ENCODE measurements at regions not wholly inside any gene's neighbourhood (a gene's known extent, or its start where the extent isn't known, plus 50 kb on each side); places are given as distances from the start of the nearest gene placed in this dataset.

DNA sequence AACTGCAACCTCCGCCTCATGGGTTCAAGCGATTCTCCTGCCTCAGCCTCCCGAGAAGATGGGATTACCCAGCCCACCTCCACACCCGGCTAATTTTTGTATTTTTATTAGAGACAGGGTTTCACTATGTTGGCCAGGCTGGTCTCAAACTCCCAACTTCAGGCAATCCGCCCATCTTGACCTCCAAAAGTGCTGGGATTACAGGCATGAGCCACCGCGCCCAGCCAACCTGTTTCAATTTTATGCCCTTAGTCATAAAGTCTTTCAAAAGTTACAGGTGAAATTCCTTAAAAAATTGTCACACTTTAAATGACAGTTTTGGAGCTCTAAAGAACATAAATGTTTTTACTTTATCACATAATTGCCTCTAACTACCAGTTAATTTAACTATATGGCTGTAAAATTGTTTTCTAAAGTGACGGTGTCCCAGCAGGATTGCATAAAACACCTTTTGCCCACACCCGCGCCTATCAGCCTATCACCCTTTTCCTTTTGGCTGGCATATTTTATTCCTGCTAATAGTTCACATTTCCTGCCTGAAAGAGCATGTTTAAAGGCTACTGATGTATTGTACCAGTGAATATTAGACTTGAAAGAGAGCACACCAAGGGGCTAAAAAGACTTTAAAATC lies 164.2 kb upstream of the SEMA6D start:
- no peak for DNase-seq (ENCODE audit: low spot score)
- Histone ChIP-seq H3K36me3 (ENCODE audit: control insufficient read depth in 4 of 4, insufficient read depth in 3 of 4, low read depth in 1 of 4, low read length in 3 of 4) (no peaks in the 10 kb centered on the region), H3K4me3 (ENCODE audit: low read depth in 1 of 3, low read length in 3 of 3) (no peak overlapping the region), H3K9me3 (ENCODE audit: control insufficient read depth in 4 of 4, low read length in 3 of 4) (no peaks in the 10 kb centered on the region), H3K27ac (ENCODE audit: low read depth in 1 of 2, low read length in 2 of 2) (no peak overlapping the region), H3K9ac (ENCODE audit: low read depth in 1 of 2, low read length in 2 of 2) (no peak overlapping the region), H3K4me1 (ENCODE audit: control insufficient read depth in 4 of 4, insufficient read depth in 4 of 4, low read length in 3 of 4) (no peaks in the 10 kb centered on the region), H3K27me3 (ENCODE audit: control insufficient read depth in 4 of 4, insufficient read depth in 4 of 4, low read length in 3 of 4) (no peaks in the 10 kb centered on the region)
- 83% methylated on average over 10 of the region's 10 CpGs for WGBS
- TF ChIP-seq GABPA (IDR thresholded peaks at IDR 0.05 in 1 of 2, conservative IDR thresholded peaks at IDR 0.05 in 1 of 2), result no peak
- TF ChIP-seq RXRA (IDR thresholded peaks at IDR 0.05), result no peak
- TF ChIP-seq, protein P1, sequence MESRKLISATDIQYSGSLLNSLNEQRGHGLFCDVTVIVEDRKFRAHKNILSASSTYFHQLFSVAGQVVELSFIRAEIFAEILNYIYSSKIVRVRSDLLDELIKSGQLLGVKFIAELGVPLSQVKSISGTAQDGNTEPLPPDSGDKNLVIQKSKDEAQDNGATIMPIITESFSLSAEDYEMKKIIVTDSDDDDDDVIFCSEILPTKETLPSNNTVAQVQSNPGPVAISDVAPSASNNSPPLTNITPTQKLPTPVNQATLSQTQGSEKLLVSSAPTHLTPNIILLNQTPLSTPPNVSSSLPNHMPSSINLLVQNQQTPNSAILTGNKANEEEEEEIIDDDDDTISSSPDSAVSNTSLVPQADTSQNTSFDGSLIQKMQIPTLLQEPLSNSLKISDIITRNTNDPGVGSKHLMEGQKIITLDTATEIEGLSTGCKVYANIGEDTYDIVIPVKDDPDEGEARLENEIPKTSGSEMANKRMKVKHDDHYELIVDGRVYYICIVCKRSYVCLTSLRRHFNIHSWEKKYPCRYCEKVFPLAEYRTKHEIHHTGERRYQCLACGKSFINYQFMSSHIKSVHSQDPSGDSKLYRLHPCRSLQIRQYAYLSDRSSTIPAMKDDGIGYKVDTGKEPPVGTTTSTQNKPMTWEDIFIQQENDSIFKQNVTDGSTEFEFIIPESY (IDR thresholded peaks at IDR 0.05), result no peak
- no peak for TF ChIP-seq JUND (IDR thresholded peaks at IDR 0.05)

DNA sequence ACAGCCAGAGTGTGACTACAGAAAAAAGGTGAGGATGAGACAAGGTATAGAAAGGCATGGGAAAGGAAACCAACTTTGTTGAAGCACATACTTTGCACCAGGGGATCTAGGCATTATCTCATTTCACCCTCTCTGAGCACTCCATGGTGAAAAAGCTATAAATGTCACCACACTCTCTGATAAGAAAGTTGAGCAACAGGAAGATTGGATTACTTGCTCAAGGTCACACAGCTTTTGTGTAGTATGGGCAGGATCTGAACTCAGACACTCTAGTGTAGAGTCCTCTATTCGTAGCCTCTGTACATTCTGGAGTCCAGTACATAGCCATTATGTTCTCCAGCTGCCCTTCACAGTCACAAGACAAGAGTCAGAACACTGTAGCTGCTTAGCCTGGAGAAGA lies 163.4 kb upstream of the SEMA6D start:
- H3K4me1 ChIP-seq (ENCODE audit: control insufficient read depth in 4 of 4, insufficient read depth in 4 of 4, low read length in 3 of 4), result no peaks in the 10 kb centered on the region
- DNase-seq (ENCODE audit: low spot score), result no peak
- TF ChIP-seq TAF1 (conservative IDR thresholded peaks at IDR 0.05) (no peak), EGR1 (IDR thresholded peaks at IDR 0.05; ENCODE audit: low read depth in 2 of 2) (no peak), FOXA1 (IDR thresholded peaks at IDR 0.05) (no peak), HNF4A (conservative IDR thresholded peaks at IDR 0.05) (no peak), YY1 (IDR thresholded peaks at IDR 0.05) (no peak), RXRA (IDR thresholded peaks at IDR 0.05) (no peak), JUND (IDR thresholded peaks at IDR 0.05) (no peak), RAD21 (IDR thresholded peaks at IDR 0.05) (no peak), GABPA (IDR thresholded peaks at IDR 0.05 in 1 of 2, conservative IDR thresholded peaks at IDR 0.05 in 1 of 2) (no peak), FOXA2 (IDR thresholded peaks at IDR 0.05) (no peak)
- TF ChIP-seq, protein P1 (IDR thresholded peaks at IDR 0.05), result no peak
- TF ChIP-seq, protein P2, sequence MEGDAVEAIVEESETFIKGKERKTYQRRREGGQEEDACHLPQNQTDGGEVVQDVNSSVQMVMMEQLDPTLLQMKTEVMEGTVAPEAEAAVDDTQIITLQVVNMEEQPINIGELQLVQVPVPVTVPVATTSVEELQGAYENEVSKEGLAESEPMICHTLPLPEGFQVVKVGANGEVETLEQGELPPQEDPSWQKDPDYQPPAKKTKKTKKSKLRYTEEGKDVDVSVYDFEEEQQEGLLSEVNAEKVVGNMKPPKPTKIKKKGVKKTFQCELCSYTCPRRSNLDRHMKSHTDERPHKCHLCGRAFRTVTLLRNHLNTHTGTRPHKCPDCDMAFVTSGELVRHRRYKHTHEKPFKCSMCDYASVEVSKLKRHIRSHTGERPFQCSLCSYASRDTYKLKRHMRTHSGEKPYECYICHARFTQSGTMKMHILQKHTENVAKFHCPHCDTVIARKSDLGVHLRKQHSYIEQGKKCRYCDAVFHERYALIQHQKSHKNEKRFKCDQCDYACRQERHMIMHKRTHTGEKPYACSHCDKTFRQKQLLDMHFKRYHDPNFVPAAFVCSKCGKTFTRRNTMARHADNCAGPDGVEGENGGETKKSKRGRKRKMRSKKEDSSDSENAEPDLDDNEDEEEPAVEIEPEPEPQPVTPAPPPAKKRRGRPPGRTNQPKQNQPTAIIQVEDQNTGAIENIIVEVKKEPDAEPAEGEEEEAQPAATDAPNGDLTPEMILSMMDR (IDR thresholded peaks at IDR 0.05; ENCODE audit: low read depth, low read length, missing input control), result no peak
- TF ChIP-seq, protein P3, sequence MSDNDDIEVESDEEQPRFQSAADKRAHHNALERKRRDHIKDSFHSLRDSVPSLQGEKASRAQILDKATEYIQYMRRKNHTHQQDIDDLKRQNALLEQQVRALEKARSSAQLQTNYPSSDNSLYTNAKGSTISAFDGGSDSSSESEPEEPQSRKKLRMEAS (IDR thresholded peaks at IDR 0.05), result no peak
- H3K27ac ChIP-seq (ENCODE audit: low read depth in 1 of 2, low read length in 2 of 2), result no peak overlapping the region
- no peak overlapping the region for H3K4me3 ChIP-seq (ENCODE audit: low read depth in 1 of 3, low read length in 3 of 3)
- H3K9ac ChIP-seq (ENCODE audit: low read depth in 1 of 2, low read length in 2 of 2), result no peak overlapping the region
- H3K36me3 ChIP-seq (ENCODE audit: control insufficient read depth in 4 of 4, insufficient read depth in 3 of 4, low read depth in 1 of 4, low read length in 3 of 4), result no peaks in the 10 kb centered on the region
- WGBS, result 53% methylated on average over 1 of the region's 1 CpG
- H3K9me3 ChIP-seq (ENCODE audit: control insufficient read depth in 4 of 4, low read length in 3 of 4), result no peaks in the 10 kb centered on the region
- no peaks in the 10 kb centered on the region for H3K27me3 ChIP-seq (ENCODE audit: control insufficient read depth in 4 of 4, insufficient read depth in 4 of 4, low read length in 3 of 4)
